PFSK-1 (cell line): ENCODE measurements at regions not wholly inside any gene's neighbourhood (a gene's known extent, or its start where the extent isn't known, plus 50 kb on each side); places are given as distances from the start of the nearest gene placed in this dataset.

ENCODE experiments used
- POLR2AphosphoS5 ChIP-seq: IDR thresholded peaks from 2 replicates; pipeline ENCODE4 v1.6.1; 2012; ENCODE audit warnings: low read depth, mild to moderate bottlenecking, control low read depth, low read length, moderate library complexity
- REST ChIP-seq, 2 experiments: IDR thresholded peaks; 2 replicates each; pipeline versions ENCODE4 v1.6.1 to v1.8.0; 2011 to 2012; ENCODE audit warnings: low read depth in 2 of 2, low read length in 2 of 2, control low read depth in 1 of 2, inconsistent platforms in 1 of 2, mild to moderate bottlenecking in 1 of 2, moderate library complexity in 1 of 2; ENCODE audit not compliant: insufficient read depth in 1 of 2

DNA sequence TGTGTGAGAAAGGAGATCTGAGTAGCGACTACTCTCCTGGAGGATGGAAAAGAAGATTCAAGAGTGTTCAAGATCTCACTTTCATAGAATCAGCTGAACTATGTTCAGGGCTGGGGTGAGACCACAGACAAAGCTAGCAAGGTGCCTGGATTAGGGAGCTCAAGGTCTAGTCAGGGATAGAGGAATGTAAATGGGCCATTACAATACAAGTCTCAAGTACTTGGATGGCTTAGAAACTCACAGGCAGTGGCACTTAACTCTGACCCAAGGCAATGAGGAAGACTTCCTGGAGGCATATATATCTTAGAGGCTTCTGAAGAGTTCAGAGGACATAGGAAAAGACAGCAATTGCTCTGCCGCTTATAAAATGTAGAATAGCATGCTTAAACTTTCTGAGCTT is 184.9 kb upstream of the CDH11 start:
- TF ChIP-seq REST (IDR thresholded peaks at IDR 0.05; ENCODE audit: insufficient read depth in 1 of 2, low read depth in 2 of 2, low read length in 2 of 2) (no peak), POLR2AphosphoS5 (no peak)
